Activated CD4-positive, alpha-beta T cell treated with anti-CD3 and anti-CD28 coated beads, Interleukin-2, amount 50 U/mL, for 4 hours (primary cell): ENCODE measurements at regions not wholly inside any gene's neighbourhood (a gene's known extent, or its start where the extent isn't known, plus 50 kb on each side); places are given as distances from the start of the nearest gene placed in this dataset.

Experiments
- DNase-seq, 2 experiments: peaks; one replicate each; pipeline ENCODE4 v3.0.0-alpha.2; 2020

DNA sequence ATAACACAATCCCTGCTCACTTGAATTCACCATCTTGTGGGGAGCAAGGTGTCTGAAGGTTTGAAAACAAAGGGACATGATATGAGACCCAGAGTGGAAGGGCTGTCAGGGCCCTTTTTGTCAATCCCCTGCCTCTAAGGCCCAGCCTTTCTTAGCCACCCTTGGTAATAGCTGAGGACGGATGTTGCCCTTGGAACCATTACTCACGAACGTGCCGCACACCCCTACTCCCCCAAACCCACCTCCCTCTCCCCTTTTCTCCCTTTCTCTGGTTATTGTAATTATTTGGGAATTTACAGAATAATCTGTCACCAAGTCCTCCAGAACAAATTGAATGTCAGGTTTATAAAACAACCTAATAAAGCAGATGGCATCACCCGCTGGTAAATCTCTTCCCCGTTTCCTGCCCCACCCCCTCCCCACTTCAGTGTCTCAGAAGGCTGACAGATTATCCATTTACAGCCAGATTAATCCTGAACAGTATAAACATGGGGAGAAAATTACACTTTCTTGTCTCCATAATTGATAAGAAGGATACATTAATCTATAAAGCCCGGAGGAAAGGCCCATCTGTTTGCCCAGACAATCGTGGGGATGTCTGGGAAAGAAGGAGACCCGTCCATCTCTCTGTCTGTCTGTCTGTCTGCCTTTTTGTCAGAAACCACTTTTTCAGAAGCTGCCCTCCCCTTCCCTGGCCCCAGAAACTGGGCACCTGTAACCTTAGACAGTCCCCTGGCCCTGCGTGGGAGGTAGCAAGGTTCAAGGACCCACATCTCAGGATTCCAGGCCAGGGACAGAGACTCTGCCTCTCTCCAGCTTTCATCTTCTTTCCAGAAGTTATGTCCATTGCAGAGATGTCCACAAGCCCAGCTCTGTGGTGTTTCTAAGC lies 60.6 kb upstream of the CD34 start:
- DNase-seq = no peak

DNA sequence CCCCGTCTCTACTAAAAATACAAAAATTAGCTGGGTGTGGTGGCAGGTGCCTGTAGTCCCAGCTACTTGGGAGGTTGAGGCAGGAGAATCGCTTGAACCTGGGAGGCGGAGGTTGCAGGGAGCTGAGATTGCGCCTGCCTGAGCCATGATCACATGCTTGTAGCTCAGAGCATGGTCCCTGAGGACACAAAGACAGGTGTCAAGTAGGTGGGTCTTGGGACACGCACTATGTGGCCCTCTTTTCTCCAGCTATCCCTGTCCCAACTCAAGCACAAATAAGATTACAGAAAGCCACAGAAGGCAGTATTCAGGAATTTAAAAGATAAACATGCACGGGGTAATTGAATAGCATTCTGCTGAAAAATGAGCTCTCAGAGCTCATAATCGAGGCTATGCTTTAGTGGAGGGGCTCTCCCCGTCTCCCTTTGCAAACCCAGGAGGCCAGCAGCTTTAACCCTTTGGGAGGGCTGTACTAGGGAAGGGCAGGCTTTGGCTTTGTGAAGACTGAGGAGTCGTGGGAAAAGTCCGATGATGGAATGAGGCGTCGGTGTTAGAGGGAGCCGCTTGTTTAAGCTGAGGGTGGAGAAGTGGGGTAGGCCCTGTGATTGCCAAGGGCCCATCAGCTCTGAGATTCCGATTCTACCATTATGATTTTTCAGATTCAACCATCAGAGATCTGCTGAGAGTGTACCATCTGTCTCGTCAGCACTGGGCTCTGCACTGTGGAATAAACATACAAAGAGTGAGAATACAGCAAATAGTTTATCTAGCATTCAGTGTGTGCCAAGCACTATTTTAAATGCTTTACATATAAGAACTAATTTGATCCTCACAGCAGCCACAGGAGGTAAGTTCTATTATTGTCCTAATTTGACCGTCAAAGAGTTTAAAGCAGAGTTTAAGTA lies 59.7 kb upstream of the CD34 start:
- DNase-seq = no peak

GRCh38 chr1:207969528-207969927 lies 58.6 kb upstream of the CD34 start:
- no peak for DNase-seq

GRCh38 chr1:207968521-207969009 lies 57.6 kb upstream of the CD34 start:
- DNase-seq = no peak

GRCh38 chr1:207967703-207968102 lies 56.8 kb upstream of the CD34 start:
- no peak for DNase-seq

- DNase-seq = no peak
These were observed 55.6 kb upstream of the CD34 start for GRCh38 chr1:207966521-207966920.

DNA sequence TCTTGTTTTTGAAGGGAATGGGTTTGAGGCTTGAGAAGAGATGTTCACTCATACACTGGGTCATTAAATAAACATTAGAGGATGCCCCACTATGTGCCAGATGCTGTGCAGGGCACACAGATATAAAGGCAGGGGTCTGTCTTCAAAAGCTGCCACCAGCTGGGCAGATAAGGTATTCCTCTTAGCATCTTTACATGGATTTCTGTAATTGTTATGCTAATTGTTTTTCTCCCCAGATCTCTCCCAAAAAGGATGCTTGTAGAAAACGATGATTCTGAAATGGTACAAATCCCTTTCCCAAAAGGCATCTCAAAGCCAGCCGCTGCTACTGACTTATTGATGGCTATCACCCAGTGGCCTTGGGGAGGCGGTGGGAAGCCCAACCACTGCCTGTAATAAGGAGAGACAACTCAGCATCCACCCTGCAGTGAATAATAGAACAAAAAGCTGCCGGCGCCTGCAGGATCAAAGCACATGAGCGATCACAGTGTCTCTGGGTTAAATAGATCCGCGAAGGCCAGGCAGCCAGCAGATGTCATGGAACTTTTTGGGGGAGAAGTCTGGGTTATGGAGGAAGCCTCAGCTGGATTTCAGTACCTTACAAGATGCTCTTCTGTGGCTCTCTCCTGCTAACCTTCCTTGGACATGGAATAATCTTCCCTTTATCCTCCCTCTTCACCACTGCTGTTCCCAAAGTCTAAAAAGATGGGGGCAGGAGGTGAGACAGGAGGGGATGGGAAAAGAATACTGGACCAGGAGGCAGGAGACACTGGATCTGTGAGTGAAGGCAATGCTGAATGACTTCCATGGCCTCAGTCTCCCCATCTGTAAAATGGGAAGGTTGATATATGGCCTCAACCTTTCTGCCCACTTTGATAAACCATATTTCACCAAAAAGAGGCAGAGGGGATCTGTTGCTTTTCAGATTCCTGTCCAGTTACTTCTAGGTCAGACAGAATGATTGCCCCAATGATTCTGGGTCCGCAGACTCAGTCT lies 54.8 kb upstream of the CD34 start:
- no peak for DNase-seq

- no peak for DNase-seq
These were observed 53.5 kb upstream of the CD34 start for GRCh38 chr1:207964195-207964966.

- DNase-seq = peak; percentile 68 to 70
These were observed 52.7 kb upstream of the CD34 start for GRCh38 chr1:207963427-207964194.

DNA sequence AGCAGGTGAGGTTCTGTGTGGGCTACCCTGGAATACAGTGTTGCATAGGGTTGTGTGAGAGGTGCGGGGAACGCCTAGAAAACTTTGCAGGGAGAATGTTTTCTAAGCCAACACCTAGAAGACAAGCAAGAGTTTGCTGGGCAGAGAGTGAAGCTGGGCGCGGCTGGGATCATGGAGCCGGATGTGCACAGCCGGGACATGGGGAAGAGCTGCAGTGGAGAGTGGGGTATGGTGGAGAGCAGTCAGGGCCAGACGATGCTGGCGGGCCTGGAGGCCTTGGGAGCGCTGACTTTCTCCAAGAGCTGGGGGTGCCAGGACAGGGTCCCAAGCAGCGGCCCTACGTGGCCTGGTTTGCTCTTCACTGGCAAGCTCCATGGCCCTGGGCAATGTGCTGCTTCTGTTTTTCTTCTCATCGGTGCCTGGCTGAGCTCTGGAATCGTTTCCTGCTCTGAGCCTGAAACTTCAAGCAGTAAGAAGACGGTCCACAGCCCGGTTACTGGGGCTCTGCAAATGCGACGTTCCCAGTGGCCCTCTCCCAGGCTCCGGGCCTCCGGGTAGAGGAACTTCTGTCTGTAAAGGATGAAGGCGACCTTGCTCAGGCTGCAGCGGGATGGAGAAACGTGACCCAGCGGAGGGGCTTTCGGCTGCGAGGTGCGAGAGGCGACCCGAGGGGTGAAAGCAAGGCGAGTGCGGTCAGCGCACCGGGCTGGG lies 51.9 kb upstream of the CD34 start:
- peak in 1 of 2 experiments; percentile 10 for DNase-seq
